Right ventricle myocardium superior (tissue), 1 donor: ENCODE measurements at regions not wholly inside any gene's neighbourhood (a gene's known extent, or its start where the extent isn't known, plus 50 kb on each side); places are given as distances from the start of the nearest gene placed in this dataset.

Experiments used
- ATAC-seq: fragments of 200-7000 bp; cut with Tn5 transposase; one replicate; pipeline ENCODE4 v1.9.1; 2020; ENCODE audit warnings: mild to moderate bottlenecking; ENCODE audit not compliant: poor library complexity
- DNase-seq: peaks from one replicate; pipeline ENCODE4 v3.0.0-alpha.2; 2020
- intact Hi-C: fragments of 100-400 bp; cut with DNase I; formaldehyde crosslinking; loops from one replicate; pipeline ENCODE4 v1.11.2; 2022
- donor health status: DM: no; HTN: yes; CAD: no; lungs with severe emphysema.

DNA sequence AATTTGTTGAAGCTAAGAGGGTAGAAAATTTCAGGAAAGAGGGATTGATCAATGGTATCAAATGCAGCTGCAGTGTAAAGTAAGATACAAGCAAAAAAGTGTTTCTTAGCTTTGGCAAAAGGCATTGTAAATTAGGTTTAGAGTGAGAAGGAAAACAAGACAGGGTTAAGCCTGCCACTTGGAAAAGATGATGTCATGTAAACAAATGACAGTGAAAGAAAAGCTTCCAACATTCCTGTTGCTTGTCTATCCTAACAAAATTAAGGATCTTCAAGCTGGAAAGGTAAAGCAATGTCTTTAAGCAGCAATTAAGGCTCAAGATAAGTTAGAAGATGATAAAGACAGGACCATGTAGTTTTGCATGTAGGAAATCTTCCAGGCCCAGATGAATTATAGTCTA, 139.1 kb upstream of the PPP2R2B start:
- no peak for ATAC-seq
- DNase-seq, result no peak
- intact Hi-C loops, result no loop called here

DNA sequence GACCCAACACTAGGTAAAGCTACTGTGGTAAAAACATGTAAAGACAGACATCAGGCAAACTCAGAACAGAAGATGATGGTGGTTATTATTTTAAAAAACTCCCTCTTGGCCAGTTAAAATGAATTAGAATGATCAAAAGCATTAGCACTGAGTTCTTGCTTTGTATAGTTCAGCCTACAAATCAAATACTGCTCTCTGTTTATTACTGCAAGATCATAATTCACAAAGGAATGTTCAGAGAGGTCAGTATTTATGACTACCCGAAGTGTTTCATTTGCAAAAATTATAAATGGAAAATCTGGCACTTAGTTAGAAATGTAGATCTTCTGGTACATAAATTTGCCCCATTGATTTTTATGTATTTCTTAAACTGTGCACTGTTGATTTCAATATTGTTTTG, 140.3 kb upstream of the PPP2R2B start:
- DNase-seq, result no peak
- ATAC-seq, result no peak
- intact Hi-C loops, result no loop called here

DNA sequence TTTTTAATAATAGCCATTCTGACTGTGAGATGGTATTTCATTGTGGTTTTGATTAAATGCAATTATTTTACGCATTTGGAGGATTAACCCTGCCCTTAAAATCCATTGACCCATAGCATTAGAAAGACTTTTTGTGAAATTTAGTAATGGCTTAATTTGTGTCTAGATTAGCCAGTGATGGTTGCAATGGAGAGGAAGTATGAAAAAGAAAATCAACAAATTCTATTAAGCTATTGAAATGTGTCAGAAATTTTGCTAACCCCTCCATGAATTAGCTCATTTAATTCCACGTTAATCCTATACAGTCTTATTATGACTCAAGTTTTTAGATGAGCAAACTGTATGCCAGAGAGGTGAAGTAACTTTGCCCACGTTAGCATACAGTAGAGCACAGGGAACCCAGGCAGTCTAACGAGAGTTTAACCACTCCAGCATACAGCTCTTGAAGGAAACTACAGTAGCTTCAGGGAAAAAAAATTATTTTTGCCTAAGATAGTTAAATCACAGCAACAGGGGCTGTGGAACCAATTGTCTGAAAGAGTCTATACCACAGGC, 158.2 kb upstream of the PPP2R2B start:
- DNase-seq (no peak), ATAC-seq (no peak)
- intact Hi-C loops, result no loop called here

DNA sequence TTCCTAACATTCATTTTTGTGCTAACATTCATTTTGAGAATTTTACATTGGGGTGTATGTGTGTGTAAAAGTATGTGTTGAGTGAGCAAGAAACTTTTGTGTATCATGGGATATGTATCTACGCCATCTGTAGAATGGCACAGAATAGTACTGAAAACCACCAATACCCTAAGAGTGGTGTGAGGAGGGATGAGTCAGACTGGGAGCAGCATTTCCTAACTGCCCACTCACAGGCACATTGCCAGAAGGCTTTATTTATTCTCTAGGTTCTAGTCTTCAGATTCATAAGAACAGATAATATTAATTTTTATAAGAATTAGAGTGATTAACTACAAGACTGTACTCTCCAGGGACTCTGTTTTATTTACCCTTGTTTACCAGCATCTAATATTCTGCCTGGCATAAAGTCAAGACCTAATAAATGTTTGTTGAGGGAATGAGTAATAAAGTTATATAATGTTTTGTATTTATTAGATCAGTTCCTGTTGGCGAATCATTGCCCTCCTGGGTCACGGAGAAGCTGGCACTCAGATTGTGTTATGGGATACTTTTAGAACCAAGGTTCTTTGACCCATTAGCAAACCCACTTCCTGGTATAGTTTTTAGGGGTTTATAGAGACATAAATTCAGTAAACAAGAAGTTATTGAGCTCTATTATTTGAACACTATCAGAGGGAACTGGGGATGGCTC, 159.1 kb upstream of the PPP2R2B start:
- DNase-seq (no peak), ATAC-seq (no peak)
- intact Hi-C loops, result no loop called here

DNA sequence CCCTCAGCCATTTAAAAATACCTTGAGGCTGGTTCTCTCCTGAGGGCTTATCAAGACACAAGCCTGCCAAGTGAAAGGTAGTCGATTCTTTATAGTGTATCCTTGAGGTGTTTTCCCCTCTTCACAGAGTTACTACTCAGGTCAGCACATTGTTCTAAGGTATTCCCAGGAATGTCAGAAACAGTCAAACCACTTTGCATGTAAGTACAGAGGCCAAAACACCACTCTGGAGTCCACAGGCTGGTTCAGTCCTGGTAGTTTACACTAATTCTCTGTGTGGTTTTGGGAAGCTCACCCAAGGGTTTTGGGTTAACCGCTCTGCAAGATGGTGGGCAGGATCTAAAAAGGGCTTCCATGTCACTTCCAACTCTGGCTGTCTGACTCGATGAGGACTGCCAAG, 162.3 kb upstream of the PPP2R2B start:
- intact Hi-C loops, result no loop called here
- DNase-seq, result no peak
- ATAC-seq, result no peak

DNA sequence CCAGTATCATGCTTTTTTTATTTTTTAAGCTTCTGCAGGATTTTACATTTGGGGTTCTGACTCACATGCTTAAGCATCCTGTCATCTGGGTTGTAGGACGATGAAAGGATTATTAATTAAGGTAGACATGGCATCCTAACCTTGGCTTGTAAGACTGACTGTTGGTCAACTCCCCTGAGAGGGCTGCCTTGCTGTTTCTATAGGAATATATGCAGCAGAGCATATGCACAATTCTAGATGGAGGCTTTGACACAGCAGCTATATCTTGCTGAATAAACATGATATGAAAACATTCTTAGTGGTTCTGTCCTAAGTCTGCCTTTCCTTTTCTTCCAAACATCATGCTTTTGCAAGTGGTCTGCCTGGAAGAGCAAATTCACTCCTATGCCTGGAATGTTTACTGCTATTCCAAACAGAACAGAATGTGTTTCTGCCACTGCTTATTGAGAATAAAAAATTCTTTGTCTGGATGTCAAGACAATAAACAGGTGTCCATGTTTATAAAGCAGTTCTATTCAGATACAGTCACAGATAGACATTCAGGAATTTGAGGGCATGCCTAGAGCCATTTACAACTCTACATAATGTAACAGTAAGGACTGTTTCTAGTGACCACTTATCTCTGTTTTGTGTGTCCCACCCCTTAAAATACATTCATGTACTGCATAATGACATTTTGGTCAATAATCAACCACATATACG, 166.2 kb upstream of the PPP2R2B start:
- DNase-seq, result no peak
- no peak for ATAC-seq
- intact Hi-C loops, result no loop called here

DNA sequence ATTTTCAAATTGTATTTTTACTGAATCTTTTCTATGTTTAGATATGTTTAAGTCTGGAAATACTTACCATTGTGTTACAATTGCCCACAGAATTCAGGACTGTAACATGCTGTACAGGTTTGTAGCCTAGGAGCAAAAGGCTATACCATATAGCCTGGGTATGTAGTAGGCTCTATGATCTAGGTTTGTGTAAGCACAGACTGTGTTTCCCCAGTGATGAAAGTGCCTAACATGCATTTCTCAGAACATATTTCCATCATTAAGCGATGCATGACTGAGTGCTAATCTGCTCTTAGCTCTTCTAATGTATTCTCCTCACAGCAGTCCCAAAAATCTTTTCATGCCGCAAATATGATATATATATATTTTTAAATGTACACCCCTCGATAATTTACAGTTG, 166.7 kb upstream of the PPP2R2B start:
- ATAC-seq (no peak), DNase-seq (no peak)
- intact Hi-C loops, result no loop called here

DNA sequence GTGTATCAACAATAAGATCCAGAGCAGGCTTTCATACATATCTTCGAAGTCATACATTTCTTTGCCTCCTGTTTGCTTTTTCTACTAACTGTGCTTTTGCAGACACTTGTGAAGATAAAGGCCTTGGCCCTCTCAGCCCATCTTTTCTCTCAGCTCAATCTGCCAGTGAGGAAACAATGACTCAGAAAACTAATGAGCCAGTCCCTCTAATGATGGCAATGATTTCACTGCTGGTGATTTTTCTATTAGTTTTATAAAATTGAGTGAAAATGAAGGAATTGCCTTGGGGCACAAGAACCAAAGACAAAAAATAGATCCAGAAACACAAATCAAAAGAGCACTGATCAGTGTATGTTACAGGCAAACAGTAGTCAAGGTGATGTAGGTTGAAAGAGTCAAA, 167.7 kb upstream of the PPP2R2B start:
- DNase-seq (no peak), ATAC-seq (no peak)
- intact Hi-C loops, result no loop called here

DNA sequence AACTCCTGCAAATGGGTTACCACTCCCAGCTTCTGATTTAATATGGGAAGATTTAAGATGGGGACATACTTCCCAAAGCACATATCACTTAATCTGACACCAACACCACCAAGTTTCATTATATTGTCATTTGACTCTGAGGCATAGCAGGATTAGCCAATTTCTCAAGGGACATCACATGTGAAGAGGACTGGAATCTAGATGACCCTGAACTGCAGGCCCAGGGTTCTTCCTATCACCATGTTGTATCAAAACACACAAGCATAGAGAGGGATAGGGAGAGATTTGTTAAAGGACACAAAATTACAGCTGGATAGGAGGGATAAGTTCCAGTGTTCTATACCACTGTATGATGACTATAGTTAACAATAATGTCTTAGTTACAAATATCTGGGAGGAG, 168.3 kb upstream of the PPP2R2B start:
- DNase-seq (no peak), ATAC-seq (no peak)
- intact Hi-C loops, result no loop called here

DNA sequence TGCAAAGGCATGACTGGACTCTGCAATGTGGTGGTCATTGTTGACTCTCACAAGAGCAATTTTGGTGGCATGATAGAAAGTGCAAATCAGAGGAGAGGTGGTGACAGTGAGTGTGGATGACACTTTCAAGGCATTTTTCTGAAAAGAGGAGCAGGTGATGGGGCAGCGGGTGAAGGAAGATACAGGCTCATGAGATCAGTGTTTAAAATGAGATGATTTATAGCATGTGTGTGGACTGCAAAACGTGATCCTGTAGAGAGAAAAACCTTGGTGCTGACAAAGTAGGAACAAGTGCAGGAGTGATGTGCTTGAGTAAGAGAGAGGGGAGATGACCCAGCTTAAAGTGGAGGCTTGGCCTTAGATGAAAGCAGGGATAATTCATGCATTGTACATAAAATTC, 171.2 kb upstream of the PPP2R2B start:
- ATAC-seq, result no peak
- no peak for DNase-seq
- intact Hi-C loops, result no loop called here

DNA sequence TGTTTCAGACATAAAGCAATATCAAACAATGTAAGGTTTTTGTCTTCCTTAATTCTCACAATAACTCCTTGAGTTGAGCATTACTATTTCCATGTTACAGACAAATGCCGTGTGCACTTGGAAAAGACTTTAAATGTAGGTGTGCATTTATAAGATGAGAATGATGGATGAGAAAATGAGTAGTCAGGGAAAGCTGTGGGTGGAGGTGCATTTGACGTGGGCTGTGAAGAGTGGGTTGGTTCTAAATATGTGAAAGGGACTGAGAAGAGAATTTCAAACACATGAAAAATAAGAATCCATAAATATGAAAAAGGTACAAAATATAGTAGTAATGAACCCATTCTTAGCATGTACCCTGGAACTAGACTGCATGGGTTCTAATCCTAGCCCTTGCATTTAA, 171.6 kb upstream of the PPP2R2B start:
- DNase-seq (no peak), ATAC-seq (no peak)
- intact Hi-C loops, result no loop called here

DNA sequence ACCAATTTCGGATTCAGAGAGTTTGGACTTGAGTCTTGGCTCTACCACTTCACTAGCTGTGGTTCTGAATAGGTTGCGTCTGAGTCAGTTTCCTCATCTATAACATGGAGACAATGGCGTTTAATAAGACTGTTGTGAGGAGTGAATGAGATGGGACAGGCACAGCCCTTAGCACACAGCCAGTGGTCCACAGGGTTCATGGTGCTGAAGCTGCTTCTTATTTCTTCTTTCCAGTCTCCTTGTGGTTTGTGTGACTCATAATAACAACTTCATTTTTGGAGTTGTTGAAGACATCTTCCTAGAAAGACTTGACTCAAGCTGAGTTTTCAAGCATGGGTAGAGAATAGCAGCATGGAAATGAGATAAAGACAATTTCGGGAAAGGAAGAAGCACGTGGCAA, 172.6 kb upstream of the PPP2R2B start:
- DNase-seq (no peak), ATAC-seq (no peak)
- intact Hi-C loops, result no loop called here

DNA sequence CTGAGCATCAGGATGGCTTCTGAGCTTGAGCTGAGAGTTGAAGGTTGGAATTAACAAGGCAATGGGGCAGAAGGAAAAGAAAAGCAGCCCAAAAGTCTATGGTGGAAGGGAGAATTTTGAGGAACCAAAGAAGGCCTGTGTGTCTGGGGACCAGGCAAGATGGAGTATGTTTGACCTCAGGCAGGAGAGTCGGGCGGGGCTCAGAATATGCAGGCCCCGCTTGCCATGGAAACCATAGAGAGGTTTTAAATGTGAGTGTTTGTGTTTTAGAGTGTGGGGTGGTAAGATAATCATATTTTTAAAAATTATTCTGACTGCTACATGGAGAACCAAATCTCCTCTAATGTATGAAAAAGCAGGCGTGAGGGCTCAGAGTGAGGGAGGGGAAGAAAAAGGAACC, 174.0 kb upstream of the PPP2R2B start:
- DNase-seq, result no peak
- intact Hi-C loops, result no loop called here
- ATAC-seq, result no peak

DNA sequence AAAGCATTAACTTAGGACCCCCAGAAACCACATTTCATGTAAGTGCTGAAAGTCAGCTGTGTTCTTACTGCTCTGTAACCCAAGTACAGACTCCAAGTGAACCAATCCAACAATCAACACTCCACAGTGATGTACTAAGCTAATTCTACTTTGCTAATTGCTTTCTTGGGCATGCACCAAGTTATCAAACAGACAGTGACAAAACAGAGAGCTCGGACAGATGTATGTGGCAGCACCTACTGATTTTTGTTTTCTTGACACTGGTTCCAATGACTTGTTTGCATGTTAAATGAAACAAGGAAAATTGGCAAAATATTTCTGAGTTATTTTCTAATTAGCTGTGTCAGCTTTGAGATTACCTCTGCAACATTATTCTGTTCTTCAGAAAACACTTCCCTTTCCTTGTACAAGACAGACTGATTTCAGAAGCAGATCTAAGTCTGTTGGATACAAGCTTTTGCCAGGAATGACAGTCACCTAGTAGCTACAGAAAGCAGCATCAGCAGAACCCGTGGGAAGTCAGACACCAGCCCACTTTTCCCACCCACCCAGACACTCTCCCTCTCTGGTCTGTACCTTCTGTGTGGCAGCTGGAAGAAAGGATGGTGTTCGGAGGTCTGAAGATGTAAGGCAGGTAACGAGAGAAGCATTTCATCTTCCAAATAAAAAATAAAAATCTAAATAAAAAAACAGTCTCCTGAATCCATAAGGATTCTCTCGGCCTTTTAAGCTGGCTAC, 176.7 kb upstream of the PPP2R2B start:
- no peak for DNase-seq
- no peak for ATAC-seq
- intact Hi-C loops, result no loop called here

DNA sequence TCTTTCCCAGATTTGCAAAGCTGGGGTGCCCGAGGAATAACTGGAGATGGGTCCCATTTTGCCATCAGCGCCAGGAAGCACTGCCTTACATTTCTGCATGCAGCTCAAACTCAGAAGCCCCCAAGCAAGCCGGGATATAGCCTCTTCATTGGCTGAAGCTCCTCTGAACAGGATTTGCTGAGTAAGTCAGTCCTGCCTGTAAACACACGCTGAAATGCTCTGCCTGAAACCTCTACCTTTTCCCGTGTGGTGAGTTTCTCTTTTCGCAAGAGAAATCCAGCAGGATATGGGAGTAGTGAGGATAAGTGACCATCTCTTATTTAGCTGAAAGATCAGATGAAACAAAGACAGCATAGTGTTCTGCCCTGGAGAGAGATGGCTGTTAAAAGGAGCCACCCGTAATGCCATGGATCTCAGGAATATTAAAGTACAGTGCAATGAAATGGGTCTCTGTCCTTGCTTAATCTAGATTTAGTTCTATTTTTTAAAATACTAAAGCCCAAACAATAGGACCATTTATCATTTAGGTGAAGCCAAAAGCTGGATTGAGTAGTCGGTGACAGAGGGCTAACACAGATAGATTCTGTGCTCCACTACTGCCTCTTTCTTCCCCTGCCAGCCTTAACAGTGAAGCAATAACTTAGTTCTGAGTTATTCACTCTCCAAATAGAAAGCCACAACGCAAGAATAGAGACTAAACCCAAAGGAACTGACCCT, 177.5 kb upstream of the PPP2R2B start:
- DNase-seq, result no peak
- intact Hi-C loops, result no loop called here
- ATAC-seq, result no peak

DNA sequence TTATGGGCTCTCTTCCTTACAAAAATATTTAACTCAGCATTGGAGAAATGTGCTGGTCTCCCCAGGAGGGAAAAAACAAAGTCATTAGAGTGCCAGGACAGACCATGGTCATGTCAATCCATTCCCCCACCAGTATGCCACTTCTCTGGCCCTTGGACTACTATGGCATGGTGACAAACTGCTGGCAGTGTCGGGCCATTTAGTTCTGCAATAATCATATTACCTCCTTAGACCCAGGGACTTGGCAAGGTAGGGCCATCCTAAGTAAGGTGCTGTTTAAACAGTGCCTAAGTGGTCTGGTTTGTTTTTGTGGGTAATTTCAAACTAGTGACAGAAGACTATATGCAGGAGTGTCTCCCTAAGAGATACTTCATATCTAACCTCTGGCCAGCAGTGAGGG, 177.8 kb upstream of the STK32A start:
- intact Hi-C loops, result no loop called here
- DNase-seq, result no peak
- ATAC-seq, result no peak

DNA sequence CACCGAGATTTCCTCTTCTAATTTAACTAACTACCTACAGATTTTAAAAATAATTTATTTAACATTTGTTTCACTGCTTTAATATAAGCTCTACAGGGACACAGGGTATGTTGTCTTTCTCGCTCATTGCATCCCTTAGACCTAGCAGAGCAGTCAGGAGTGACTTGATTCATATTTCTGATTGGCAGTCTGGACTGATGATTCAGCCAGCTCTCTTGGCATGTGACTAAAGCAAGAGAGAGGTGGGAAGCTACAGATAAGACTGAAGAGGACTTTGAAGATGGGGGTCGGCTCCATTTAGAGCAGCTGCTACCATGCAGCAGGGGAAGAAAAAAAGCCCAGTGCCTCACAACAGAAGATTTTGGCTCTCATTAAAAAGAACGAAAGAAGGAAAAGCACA, 173.4 kb upstream of the STK32A start:
- no peak for DNase-seq
- intact Hi-C loops, result no loop called here
- no peak for ATAC-seq

DNA sequence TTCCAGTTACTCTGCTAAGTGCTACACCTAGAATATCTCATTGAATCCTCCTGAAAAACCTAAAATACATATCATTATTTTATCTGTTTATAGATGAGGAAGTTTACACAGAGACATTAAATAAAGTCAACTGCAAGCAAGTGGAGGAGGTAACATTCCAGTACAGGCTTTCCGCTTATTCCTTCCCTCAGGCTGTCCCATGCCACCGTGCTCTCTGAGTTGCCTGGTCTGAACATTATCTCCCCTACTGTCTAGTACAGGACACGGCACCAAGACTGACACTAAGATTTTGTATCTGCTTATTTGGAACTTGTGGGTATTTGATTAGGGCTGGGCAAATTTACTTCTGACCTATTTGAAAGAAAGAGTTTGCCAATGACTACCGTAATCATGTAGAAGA, 172.4 kb upstream of the STK32A start:
- ATAC-seq, result no peak
- DNase-seq, result no peak
- intact Hi-C loops, result no loop called here

DNA sequence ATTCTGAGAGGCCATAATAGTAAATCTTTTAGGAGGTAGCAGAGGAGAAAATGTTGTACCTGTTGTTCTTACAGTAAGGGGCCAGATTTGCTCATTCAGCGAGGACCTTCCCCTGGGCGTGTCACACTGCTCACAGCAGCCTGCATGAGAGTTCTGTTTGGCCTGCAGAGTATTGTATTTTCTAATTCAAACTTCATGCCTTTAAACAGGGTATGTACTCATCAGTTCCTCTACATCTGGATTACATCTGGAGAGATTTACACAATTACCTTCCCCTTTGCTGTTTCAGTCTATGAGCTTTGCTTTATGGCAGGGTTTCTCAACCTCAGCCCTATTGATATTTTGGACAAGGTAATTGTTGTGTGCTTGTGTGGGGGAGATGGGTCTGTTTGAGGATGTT, 170.9 kb upstream of the STK32A start:
- DNase-seq, result no peak
- intact Hi-C loops, result no loop called here
- no peak for ATAC-seq
